DND-41 (cell line): ENCODE measurements at regions not wholly inside any gene's neighbourhood (a gene's known extent, or its start where the extent isn't known, plus 50 kb on each side); places are given as distances from the start of the nearest gene placed in this dataset.

Source experiments
- ATAC-seq: fragments of 200-7000 bp; cut with Tn5 transposase; 3 replicates; pipeline ENCODE4 v1.9.1; 2021; ENCODE audit warnings: low read depth; ENCODE audit not compliant: insufficient read depth
- DNase-seq: peaks from one replicate; pipeline ENCODE4 v3.0.0-alpha.2; 2020
- H2AFZ ChIP-seq: 2 replicates; pipeline ENCODE4 v1.6.0; 2012; ENCODE audit warnings: low read depth, low read length
- H3K27ac ChIP-seq: 2 replicates; pipeline ENCODE4 v1.5.1; 2012; ENCODE audit warnings: low read length, inconsistent platforms
- H3K27me3 ChIP-seq: fragments of 200-600 bp; sonication (generic); 2 replicates; pipeline ENCODE4 v1.6.0; 2012; ENCODE audit warnings: low read length, mild to moderate bottlenecking, inconsistent platforms; ENCODE audit not compliant: insufficient read depth, poor library complexity
- H3K36me3 ChIP-seq: 2 replicates; pipeline ENCODE4 v1.5.1; 2012; ENCODE audit warnings: low read length, inconsistent platforms; ENCODE audit not compliant: insufficient read depth
- H3K4me1 ChIP-seq: 2 replicates; pipeline ENCODE4 v1.5.1; 2012; ENCODE audit warnings: mild to moderate bottlenecking, low read length; ENCODE audit not compliant: insufficient read depth
- H3K4me2 ChIP-seq: 2 replicates; pipeline ENCODE4 v1.6.0; 2012; ENCODE audit warnings: mild to moderate bottlenecking, moderate library complexity, low read length, inconsistent platforms; ENCODE audit not compliant: insufficient read depth
- H3K4me3 ChIP-seq, 2 experiments: fragments of 200-600 bp in 1 of 2; shearing (Covaris generic) in 1 of 2; 2 replicates each; pipeline ENCODE4 v1.5.1; 2012 to 2016; ENCODE audit warnings: inconsistent platforms in 2 of 2, low read length in 2 of 2, mild to moderate bottlenecking in 2 of 2, low read depth in 1 of 2, moderate library complexity in 1 of 2
- H3K79me2 ChIP-seq: 2 replicates; pipeline ENCODE4 v1.6.0; 2012; ENCODE audit warnings: low read length, inconsistent platforms; ENCODE audit not compliant: insufficient read depth
- H3K9ac ChIP-seq: 2 replicates; pipeline ENCODE4 v1.6.0; 2012; ENCODE audit warnings: low read depth, mild to moderate bottlenecking, inconsistent platforms, low read length, moderate library complexity
- H3K9me3 ChIP-seq: 2 replicates; pipeline ENCODE4 v1.5.1; 2012; ENCODE audit warnings: low read length, moderate library complexity, mild to moderate bottlenecking, inconsistent platforms; ENCODE audit not compliant: insufficient read depth, severe bottlenecking
- H4K20me1 ChIP-seq: 2 replicates; pipeline ENCODE4 v1.6.0; 2012; ENCODE audit warnings: low read length; ENCODE audit not compliant: insufficient read depth
- EZH2 ChIP-seq: IDR thresholded peaks from 3 replicates; pipeline ENCODE4 v1.6.1; 2012; ENCODE audit warnings: borderline replicate concordance, low read depth, mild to moderate bottlenecking, moderate library complexity, low read length, inconsistent platforms; ENCODE audit not compliant: severe bottlenecking
- TF ChIP-seq, protein P1 (sequence below): IDR thresholded peaks from 2 replicates; pipeline ENCODE4 v1.5.1; 2012; ENCODE audit warnings: borderline replicate concordance, low read length, moderate library complexity, mild to moderate bottlenecking; ENCODE audit not compliant: poor library complexity, severe bottlenecking; ENCODE audit errors: extremely low read depth

- ATAC-seq: peak; percentile 37
- Histone ChIP-seq H4K20me1 (no peaks in the 10 kb centered on the region), H3K4me3 (no peak overlapping the region), H3K4me2 (peak overlapping the region; percentile 42), H3K36me3 (no peaks in the 10 kb centered on the region), H3K9ac (peak overlapping the region; percentile 44), H3K27ac (peak overlapping the region; percentile 97), H3K79me2 (peaks cover 5% of the 10 kb centered on the region; the same call in 1 of the 2 replicates), H3K9me3 (peaks cover 15% of the 10 kb centered on the region), H2AFZ (peak overlapping the region; percentile 62), H3K27me3 (no peaks in the 10 kb centered on the region), H3K4me1 (peaks cover 77% of the 10 kb centered on the region)
- no peak for TF ChIP-seq EZH2
- TF ChIP-seq, protein P1, sequence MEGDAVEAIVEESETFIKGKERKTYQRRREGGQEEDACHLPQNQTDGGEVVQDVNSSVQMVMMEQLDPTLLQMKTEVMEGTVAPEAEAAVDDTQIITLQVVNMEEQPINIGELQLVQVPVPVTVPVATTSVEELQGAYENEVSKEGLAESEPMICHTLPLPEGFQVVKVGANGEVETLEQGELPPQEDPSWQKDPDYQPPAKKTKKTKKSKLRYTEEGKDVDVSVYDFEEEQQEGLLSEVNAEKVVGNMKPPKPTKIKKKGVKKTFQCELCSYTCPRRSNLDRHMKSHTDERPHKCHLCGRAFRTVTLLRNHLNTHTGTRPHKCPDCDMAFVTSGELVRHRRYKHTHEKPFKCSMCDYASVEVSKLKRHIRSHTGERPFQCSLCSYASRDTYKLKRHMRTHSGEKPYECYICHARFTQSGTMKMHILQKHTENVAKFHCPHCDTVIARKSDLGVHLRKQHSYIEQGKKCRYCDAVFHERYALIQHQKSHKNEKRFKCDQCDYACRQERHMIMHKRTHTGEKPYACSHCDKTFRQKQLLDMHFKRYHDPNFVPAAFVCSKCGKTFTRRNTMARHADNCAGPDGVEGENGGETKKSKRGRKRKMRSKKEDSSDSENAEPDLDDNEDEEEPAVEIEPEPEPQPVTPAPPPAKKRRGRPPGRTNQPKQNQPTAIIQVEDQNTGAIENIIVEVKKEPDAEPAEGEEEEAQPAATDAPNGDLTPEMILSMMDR: no peak
- peak; percentile 50 for DNase-seq
Measured at GRCh38 chr14:97704316-97704885, 907.2 kb downstream of the VRK1 start.

GRCh38 chr14:97705107-97705506, 907.9 kb downstream of the VRK1 start:
- TF ChIP-seq, protein P1: no peak
- no peak for TF ChIP-seq EZH2
- Histone ChIP-seq H3K36me3 (no peaks in the 10 kb centered on the region), H3K4me1 (peaks cover 84% of the 10 kb centered on the region), H3K4me3 (no peak overlapping the region), H4K20me1 (no peaks in the 10 kb centered on the region), H3K27ac (peak overlapping the region; percentile 97), H3K9me3 (peaks cover 11% of the 10 kb centered on the region), H3K4me2 (0 out of 2 replicates have a peak overlapping the region, but pooled peaks have one; percentile 42), H3K27me3 (no peaks in the 10 kb centered on the region), H3K79me2 (peaks cover 5% of the 10 kb centered on the region; the same call in 1 of the 2 replicates), H2AFZ (no peak overlapping the region), H3K9ac (peak overlapping the region; percentile 44; the same call in 1 of the 2 replicates)
- ATAC-seq (no peak), DNase-seq (no peak)

DNA sequence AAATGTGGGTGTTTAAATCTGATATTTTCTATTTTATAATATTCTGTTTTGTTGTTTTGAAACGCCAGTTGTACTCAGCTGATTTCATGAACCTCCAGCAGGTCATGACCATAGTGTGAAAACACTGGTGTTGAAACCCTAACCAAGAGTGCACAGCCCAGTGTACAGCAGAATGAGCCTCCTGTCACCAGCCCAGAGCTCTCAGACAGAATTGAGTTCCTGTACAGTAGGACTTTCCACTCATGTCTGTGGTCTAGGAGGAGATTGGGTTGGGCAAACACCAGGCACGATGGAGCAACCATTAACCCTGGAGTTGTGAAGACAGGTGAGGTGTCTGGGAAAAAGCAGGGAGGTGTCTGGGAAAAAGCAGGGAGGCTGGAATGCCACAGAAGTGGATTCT, 908.8 kb downstream of the VRK1 start:
- ATAC-seq (no peak), DNase-seq (peak; percentile 38)
- Histone ChIP-seq H3K4me3 (no peak overlapping the region), H3K9ac (peak overlapping the region; percentile 43; the same call in 1 of the 2 replicates), H3K27ac (peak overlapping the region; percentile 97), H3K4me2 (no peak overlapping the region), H3K36me3 (no peaks in the 10 kb centered on the region), H3K4me1 (peaks cover 93% of the 10 kb centered on the region), H3K27me3 (no peaks in the 10 kb centered on the region), H3K9me3 (peaks cover 11% of the 10 kb centered on the region), H2AFZ (0 out of 2 replicates have a peak overlapping the region, but pooled peaks have one; percentile 1), H3K79me2 (peaks cover 5% of the 10 kb centered on the region; the same call in 1 of the 2 replicates), H4K20me1 (no peaks in the 10 kb centered on the region)
- no peak for TF ChIP-seq EZH2
- TF ChIP-seq, protein P1: no peak
